Heart right ventricle (tissue), 16 donors: ENCODE measurements at regions not wholly inside any gene's neighbourhood (a gene's known extent, or its start where the extent isn't known, plus 50 kb on each side); places are given as distances from the start of the nearest gene placed in this dataset.
A peak's percentile ranks its signal among the peaks of the same experiment; 100 is the strongest.

ENCODE experiments used
- ATAC-seq, 8 donors: fragments of 200-7000 bp; cut with Tn5 transposase; one replicate each; pipeline ENCODE4 v1.9.1; 2020; ENCODE audit warnings: mild to moderate bottlenecking in 8 of 8, moderate library complexity in 8 of 8, moderate number of reproducible peaks in 1 of 8
- DNase-seq, 2 donors: peaks; one replicate each; pipeline ENCODE4 v3.0.0-alpha.2; 2020
- H3K27ac ChIP-seq, 10 donors: fragments of 200-600 bp; sonication (generic) in 2 of 10; one replicate each; pipeline versions ENCODE4 v1.5.0 to v1.8.0; 2020 to 2022; ENCODE audit warnings: mild to moderate bottlenecking in 3 of 10
- H3K27me3 ChIP-seq, 7 donors: fragments of 200-600 bp; one replicate each; pipeline ENCODE4 v1.8.0; 2021 to 2022; ENCODE audit warnings: mild to moderate bottlenecking in 2 of 7
- H3K36me3 ChIP-seq, 9 donors: fragments of 200-600 bp; sonication (generic) in 1 of 9; one replicate each; pipeline versions ENCODE4 v1.5.0 to v1.8.0; 2020 to 2022; ENCODE audit warnings: mild to moderate bottlenecking in 2 of 9
- H3K4me1 ChIP-seq, 9 donors: fragments of 200-600 bp; sonication (generic) in 1 of 9; one replicate each; pipeline versions ENCODE4 v1.5.0 to v1.8.0; 2020 to 2022; ENCODE audit warnings: mild to moderate bottlenecking in 4 of 9
- H3K4me3 ChIP-seq, 10 donors: fragments of 200-600 bp; sonication (generic) in 2 of 10; one replicate each; pipeline versions ENCODE4 v1.5.0 to v1.8.0; 2020 to 2022; ENCODE audit warnings: mild to moderate bottlenecking in 7 of 10, moderate library complexity in 2 of 10
- H3K9me3 ChIP-seq, 11 donors: fragments of 200-600 bp in 10 of 11; sonication (generic) in 2 of 11; one replicate each; pipeline versions ENCODE4 v1.5.0 to v1.8.0; 2013 to 2022; ENCODE audit warnings: mild to moderate bottlenecking in 2 of 11, control low read depth in 1 of 11, moderate library complexity in 1 of 11
- CTCF ChIP-seq, 9 donors: fragments of 200-600 bp; sonication (generic) in 2 of 9; IDR thresholded peaks; one replicate each; pipeline versions ENCODE4 v1.5.0 to v1.8.0; 2021 to 2022; ENCODE audit warnings: antibody characterized with exemption in 9 of 9, mild to moderate bottlenecking in 5 of 9, moderate library complexity in 1 of 9
- WGBS, 2 donors: extraction: QIAGEN DNeasy Blood & Tissue Kit; methylation state at CpG; one replicate each; pipeline ENCODE4 v1.1.7; 2013; ENCODE audit warnings: inconsistent platforms in 1 of 2; 5-methylcytosine and 5-hydroxymethylcytosine counted together
- intact Hi-C, 10 donors: fragments of 100-400 bp; cut with DNase I; formaldehyde crosslinking; loops; one replicate each; pipeline versions ENCODE4 v1.11.1 to v1.14.2; 2022
- donor health status: Arrhythmogenic right ventricular cardiomyopathy.
- donor health status: ischemic (EF 13 %, LVEDD 7.1; RV severe dilation, severe dysfunction).
- donor health status: healthy with polysubstance abuse.
- donor health status: DM: no; HTN: yes; CAD: no.
- donor health status: DM: no; HTN: no; CAD: no.
- donor health status: ischemic (EF 25% LVEDD 6.9; RV normal size, moderate dysfunction).
- donor health status: ischemic (EF 25% LVEDD 5.7; RV mildly dilated, moderate dysfunction).
- donor health status: healthy.
- donor health status: DM: yes; HTN: yes; CAD: no.
- donor health status: Ischemic cardiomyopathy.
- donor health status: ischemic (EF 35%, LVEDD 5.7; RV mildly dilated, moderate dysfunction).
- donor health status: nonischemic (EF 11% LVEDD 7.7; RV severe dilation, severe dysfunction).
- donor health status: DM: yes; HTN: yes; CAD: no.
- donor health status: PGD.
- donor health status: ischemic (EF 29% LVEDD 5.4; RV normal size, mild dysfunction).
- donor health status: nonischemic (EF 23%, LVEDD 6.1; RV moderate dilation, normal function).

GRCh38 chr3:28673446-28673845 lies 324.8 kb upstream of the AZI2 start:
- intact Hi-C loops, result no loop called here
- Histone ChIP-seq H3K4me1 (peaks cover 0 to 11% (median 0%) of the 10 kb centered on the region in 9 donors), H3K27ac (no peak overlapping the region), H3K4me3 (no peak overlapping the region), H3K27me3 (no peaks in the 10 kb centered on the region), H3K9me3 (no peaks in the 10 kb centered on the region), H3K36me3 (no peaks in the 10 kb centered on the region)
- no peak for ATAC-seq
- no peak for TF ChIP-seq CTCF (IDR thresholded peaks at IDR 0.05)
- no peak for DNase-seq
- WGBS, 2 donors, result 76 to 84% methylated on average over 3 of the region's 3 CpGs

GRCh38 chr3:28674212-28674611 lies 325.6 kb upstream of the AZI2 start:
- H3K9me3 ChIP-seq, result no peaks in the 10 kb centered on the region
- peak in 7 of 8 donors; percentile 31 to 91 (median 70) for ATAC-seq
- intact Hi-C loops, result no loop called here
- no peaks in the 10 kb centered on the region for H3K27me3 ChIP-seq
- no peak for DNase-seq
- H3K4me3 ChIP-seq, result no peak overlapping the region
- H3K27ac ChIP-seq, result no peak overlapping the region
- H3K36me3 ChIP-seq, result no peaks in the 10 kb centered on the region
- H3K4me1 ChIP-seq, result peaks cover 0 to 9% (median 0%) of the 10 kb centered on the region in 9 donors
- no peak for TF ChIP-seq CTCF (IDR thresholded peaks at IDR 0.05)
- WGBS, 2 donors, result 68 to 69% methylated on average over 4 of the region's 4 CpGs

- no peaks in the 10 kb centered on the region for H3K27me3 ChIP-seq
- TF ChIP-seq CTCF (IDR thresholded peaks at IDR 0.05), result no peak
- peaks cover 0 to 9% (median 0%) of the 10 kb centered on the region in 9 donors for H3K4me1 ChIP-seq
- H3K4me3 ChIP-seq, result no peak overlapping the region
- no peaks in the 10 kb centered on the region for H3K36me3 ChIP-seq
- no peaks in the 10 kb centered on the region for H3K9me3 ChIP-seq
- WGBS, 2 donors, result 84 to 91% methylated on average over 9 of the region's 9 CpGs
- no peak overlapping the region for H3K27ac ChIP-seq
- intact Hi-C loops, result no loop called here
- DNase-seq (no peak), ATAC-seq (no peak)
Observed at GRCh38 chr3:28677581-28677980, 329.0 kb upstream of the AZI2 start.

- no peak overlapping the region for H3K4me3 ChIP-seq
- no peak overlapping the region for H3K27ac ChIP-seq
- ATAC-seq, result no peak
- no peaks in the 10 kb centered on the region for H3K36me3 ChIP-seq
- DNase-seq, result no peak
- intact Hi-C loops, result no loop called here
- peaks cover 0 to 9% (median 0%) of the 10 kb centered on the region in 9 donors for H3K4me1 ChIP-seq
- WGBS, 2 donors, result 91 to 93% methylated on average over 8 of the region's 8 CpGs
- no peaks in the 10 kb centered on the region for H3K9me3 ChIP-seq
- no peaks in the 10 kb centered on the region for H3K27me3 ChIP-seq
- no peak for TF ChIP-seq CTCF (IDR thresholded peaks at IDR 0.05)
Observed at GRCh38 chr3:28678086-28678485, 329.5 kb upstream of the AZI2 start.
